Upper lobe of left lung (tissue), 4 donors: ENCODE measurements at regions not wholly inside any gene's neighbourhood (a gene's known extent, or its start where the extent isn't known, plus 50 kb on each side); places are given as distances from the start of the nearest gene placed in this dataset.

Experiments used
- EP300 ChIP-seq, 4 donors: sonication (generic); formaldehyde crosslinking; IDR thresholded peaks; one replicate each; pipeline ENCODE4 v1.5.1; 2017; ENCODE audit warnings: antibody characterized with exemption in 4 of 4, control low read depth in 2 of 4
- POLR2A ChIP-seq, 4 donors: fragments of 450-650 bp; IDR thresholded peaks; one replicate each; pipeline ENCODE4 v1.5.1; 2016 to 2017; ENCODE audit warnings: antibody characterized with exemption in 4 of 4, mild to moderate bottlenecking in 2 of 4
- POLR2AphosphoS5 ChIP-seq, 2 donors: sonication (generic); formaldehyde crosslinking; IDR thresholded peaks; one replicate each; pipeline ENCODE4 v1.5.1; 2017; ENCODE audit warnings: antibody characterized with exemption in 2 of 2
- TF ChIP-seq, protein P1 (sequence below), 6 experiments: fragments of 450-650 bp in 4 of 6; fragments of 200-600 bp in 2 of 6; sonication (generic) in 2 of 6; IDR thresholded peaks; one replicate each; pipeline ENCODE4 v1.5.1; 2016 to 2019; ENCODE audit warnings: antibody characterized with exemption in 6 of 6

DNA sequence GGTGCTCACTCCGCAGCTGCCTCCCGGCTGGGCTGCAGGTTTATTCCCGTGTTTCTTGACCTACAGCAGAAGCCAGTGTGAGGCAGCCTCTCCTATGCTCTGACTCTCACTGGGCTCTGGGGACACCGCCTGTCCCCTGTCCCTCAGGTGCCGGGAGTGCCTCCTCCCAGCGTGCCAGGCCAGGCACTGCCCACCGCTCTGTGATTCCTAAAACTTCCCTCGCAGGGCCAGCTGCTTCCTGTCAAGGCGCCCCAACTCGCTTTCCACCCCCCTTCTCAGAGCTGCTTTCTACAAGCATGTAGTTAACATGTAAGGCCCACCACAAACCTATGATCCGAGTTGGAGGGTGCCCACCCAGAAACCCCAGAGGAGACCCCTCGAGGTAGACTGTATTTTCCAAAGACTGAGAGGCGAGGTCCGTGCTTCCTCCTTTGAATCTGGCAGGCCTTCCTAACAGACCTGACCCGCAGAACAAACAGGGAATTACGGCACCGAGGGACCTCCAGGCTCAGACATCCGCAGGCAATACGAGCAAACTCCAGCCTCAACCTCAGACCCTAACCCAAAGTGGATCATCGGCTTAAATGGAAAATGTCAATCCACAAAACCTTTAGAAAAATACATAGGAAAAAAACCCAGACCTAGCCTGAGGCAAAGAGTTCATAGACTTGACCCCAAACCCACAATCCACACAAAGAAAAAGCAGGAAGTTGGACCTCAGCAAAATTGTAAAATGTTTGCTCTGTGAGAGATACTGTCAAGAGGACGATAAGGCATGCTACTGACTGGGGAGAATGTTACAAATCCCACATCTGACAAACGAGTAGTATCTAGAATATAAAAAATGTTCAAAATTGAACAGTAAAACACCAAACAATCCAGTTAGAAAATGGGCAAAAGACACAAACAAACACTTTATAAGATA lies 121.3 kb upstream of the IQSEC1 start:
- TF ChIP-seq, protein P1, sequence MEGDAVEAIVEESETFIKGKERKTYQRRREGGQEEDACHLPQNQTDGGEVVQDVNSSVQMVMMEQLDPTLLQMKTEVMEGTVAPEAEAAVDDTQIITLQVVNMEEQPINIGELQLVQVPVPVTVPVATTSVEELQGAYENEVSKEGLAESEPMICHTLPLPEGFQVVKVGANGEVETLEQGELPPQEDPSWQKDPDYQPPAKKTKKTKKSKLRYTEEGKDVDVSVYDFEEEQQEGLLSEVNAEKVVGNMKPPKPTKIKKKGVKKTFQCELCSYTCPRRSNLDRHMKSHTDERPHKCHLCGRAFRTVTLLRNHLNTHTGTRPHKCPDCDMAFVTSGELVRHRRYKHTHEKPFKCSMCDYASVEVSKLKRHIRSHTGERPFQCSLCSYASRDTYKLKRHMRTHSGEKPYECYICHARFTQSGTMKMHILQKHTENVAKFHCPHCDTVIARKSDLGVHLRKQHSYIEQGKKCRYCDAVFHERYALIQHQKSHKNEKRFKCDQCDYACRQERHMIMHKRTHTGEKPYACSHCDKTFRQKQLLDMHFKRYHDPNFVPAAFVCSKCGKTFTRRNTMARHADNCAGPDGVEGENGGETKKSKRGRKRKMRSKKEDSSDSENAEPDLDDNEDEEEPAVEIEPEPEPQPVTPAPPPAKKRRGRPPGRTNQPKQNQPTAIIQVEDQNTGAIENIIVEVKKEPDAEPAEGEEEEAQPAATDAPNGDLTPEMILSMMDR (IDR thresholded peaks at IDR 0.05): no peak
- TF ChIP-seq EP300 (IDR thresholded peaks at IDR 0.05): no peak
- no peak for TF ChIP-seq POLR2A (IDR thresholded peaks at IDR 0.05)
- TF ChIP-seq POLR2AphosphoS5 (IDR thresholded peaks at IDR 0.05): no peak
